ENCODE measurements at regions not wholly inside any gene's neighbourhood (a gene's known extent, or its start where the extent isn't known, plus 50 kb on each side); places are given as distances from the start of the nearest gene placed in this dataset.

- no peaks in the 10 kb centered on the region for H3K4me1 ChIP-seq (ENCODE audit: insufficient read depth, poor library complexity, severe bottlenecking)
- DNase-seq (ENCODE audit: low spot score): no peak
- no peaks in the 10 kb centered on the region for H3K36me3 ChIP-seq (ENCODE audit: low read depth)
- TF ChIP-seq, protein P1, sequence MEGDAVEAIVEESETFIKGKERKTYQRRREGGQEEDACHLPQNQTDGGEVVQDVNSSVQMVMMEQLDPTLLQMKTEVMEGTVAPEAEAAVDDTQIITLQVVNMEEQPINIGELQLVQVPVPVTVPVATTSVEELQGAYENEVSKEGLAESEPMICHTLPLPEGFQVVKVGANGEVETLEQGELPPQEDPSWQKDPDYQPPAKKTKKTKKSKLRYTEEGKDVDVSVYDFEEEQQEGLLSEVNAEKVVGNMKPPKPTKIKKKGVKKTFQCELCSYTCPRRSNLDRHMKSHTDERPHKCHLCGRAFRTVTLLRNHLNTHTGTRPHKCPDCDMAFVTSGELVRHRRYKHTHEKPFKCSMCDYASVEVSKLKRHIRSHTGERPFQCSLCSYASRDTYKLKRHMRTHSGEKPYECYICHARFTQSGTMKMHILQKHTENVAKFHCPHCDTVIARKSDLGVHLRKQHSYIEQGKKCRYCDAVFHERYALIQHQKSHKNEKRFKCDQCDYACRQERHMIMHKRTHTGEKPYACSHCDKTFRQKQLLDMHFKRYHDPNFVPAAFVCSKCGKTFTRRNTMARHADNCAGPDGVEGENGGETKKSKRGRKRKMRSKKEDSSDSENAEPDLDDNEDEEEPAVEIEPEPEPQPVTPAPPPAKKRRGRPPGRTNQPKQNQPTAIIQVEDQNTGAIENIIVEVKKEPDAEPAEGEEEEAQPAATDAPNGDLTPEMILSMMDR (IDR thresholded peaks at IDR 0.05; ENCODE audit: poor library complexity, severe bottlenecking): no peak
- no peak for ATAC-seq (ENCODE audit: low read depth)
- H3K4me3 ChIP-seq (ENCODE audit: severe bottlenecking): no peak overlapping the region
- no peaks in the 10 kb centered on the region for H3K9me3 ChIP-seq (ENCODE audit: severe bottlenecking)
- H3K27me3 ChIP-seq (ENCODE audit: insufficient read depth, poor library complexity, severe bottlenecking): no peaks in the 10 kb centered on the region
- H3K27ac ChIP-seq (ENCODE audit: poor library complexity, severe bottlenecking): no peak overlapping the region
Observed at GRCh38 chr2:12935222-12935621, 218.5 kb downstream of the TRIB2 start.

DNA sequence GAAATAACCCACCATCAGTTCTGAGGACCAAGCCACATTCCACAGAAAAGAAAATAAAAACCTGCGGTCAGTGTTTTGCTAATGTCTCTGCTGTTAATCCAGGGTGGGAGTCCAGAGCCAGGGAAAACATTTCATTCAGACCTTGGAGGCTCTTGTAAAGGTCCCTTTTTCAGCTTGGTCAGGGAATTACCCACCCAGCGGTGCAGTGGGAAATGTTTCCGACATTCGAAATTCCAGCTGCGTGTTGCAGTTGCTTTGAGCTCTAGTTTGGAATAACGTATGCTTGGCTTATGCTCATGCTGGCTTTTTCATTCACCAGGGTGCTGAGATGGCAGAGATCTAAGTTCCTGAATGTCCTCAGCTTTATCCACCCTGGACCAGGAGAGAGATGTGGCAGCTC lies 219.1 kb downstream of the TRIB2 start:
- Histone ChIP-seq H3K27me3 (ENCODE audit: insufficient read depth, poor library complexity, severe bottlenecking) (no peaks in the 10 kb centered on the region), H3K4me3 (ENCODE audit: severe bottlenecking) (no peak overlapping the region), H3K4me1 (ENCODE audit: insufficient read depth, poor library complexity, severe bottlenecking) (no peaks in the 10 kb centered on the region), H3K9me3 (ENCODE audit: severe bottlenecking) (no peaks in the 10 kb centered on the region), H3K27ac (ENCODE audit: poor library complexity, severe bottlenecking) (no peak overlapping the region), H3K36me3 (ENCODE audit: low read depth) (no peaks in the 10 kb centered on the region)
- DNase-seq (ENCODE audit: low spot score): no peak
- TF ChIP-seq, protein P1 (IDR thresholded peaks at IDR 0.05; ENCODE audit: poor library complexity, severe bottlenecking): no peak
- ATAC-seq (ENCODE audit: low read depth): no peak

DNA sequence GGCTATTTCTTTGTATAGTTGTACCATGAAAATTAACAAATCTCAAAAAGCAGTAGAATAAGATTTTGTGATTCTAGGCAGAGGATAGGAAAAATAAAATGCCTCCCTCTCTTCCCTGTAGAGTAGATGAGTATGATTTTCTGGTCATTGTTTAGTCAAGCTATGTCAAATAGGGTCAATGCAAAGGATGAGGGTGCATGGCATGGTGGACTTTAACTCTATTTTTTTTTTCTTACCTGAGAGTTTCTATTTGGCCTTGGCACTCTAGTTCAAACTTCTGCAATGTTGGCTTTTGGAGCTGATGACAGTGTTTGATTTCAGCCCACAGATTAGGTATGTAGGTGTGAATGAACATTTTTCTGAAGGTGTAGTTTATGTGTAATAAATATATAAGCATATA lies 224.5 kb downstream of the TRIB2 start:
- Histone ChIP-seq H3K4me1 (ENCODE audit: insufficient read depth, poor library complexity, severe bottlenecking) (no peaks in the 10 kb centered on the region), H3K27me3 (ENCODE audit: insufficient read depth, poor library complexity, severe bottlenecking) (no peaks in the 10 kb centered on the region), H3K4me3 (ENCODE audit: severe bottlenecking) (no peak overlapping the region), H3K36me3 (ENCODE audit: low read depth) (no peaks in the 10 kb centered on the region), H3K27ac (ENCODE audit: poor library complexity, severe bottlenecking) (no peak overlapping the region), H3K9me3 (ENCODE audit: severe bottlenecking) (no peaks in the 10 kb centered on the region)
- ATAC-seq (ENCODE audit: low read depth): no peak
- TF ChIP-seq, protein P1 (IDR thresholded peaks at IDR 0.05; ENCODE audit: poor library complexity, severe bottlenecking): no peak
- DNase-seq (ENCODE audit: low spot score): no peak

DNA sequence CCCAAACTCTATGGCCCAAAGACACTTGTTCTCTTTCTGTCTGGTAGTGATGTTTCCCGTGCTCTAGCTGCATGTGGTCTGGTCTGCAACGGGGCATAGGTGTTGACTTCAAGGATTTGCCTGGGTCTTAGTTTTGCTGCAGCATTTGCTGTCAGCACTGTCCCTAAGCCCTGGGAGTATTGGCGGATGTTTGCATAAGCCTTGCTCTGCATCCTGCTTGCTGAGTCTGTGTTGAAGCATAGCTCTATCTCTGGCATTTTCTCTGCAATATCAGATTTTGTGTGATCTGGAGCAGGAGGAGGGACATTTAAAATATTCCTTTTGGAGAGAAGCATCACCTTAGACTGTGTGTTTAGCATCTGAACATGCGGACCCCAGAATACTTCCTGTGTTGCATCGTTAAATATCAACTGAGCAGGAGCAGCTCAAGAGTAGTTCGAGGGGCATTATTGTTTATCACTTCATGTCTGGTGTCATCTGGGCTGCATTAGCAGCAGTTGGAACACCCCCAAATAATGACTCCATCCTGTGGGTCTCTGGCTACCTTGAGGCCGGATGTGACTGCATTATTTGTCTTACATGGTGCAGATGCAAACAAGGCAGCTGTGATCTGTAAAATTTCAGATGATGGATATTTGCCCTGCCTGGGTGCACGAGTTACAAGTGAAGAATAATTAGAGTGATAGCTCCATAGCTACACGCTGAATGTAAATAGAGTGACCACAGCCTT lies 231.7 kb downstream of the TRIB2 start:
- no peaks in the 10 kb centered on the region for H3K9me3 ChIP-seq (ENCODE audit: severe bottlenecking)
- no peak overlapping the region for H3K27ac ChIP-seq (ENCODE audit: poor library complexity, severe bottlenecking)
- H3K4me3 ChIP-seq (ENCODE audit: severe bottlenecking): no peak overlapping the region
- H3K36me3 ChIP-seq (ENCODE audit: low read depth): no peaks in the 10 kb centered on the region
- DNase-seq (ENCODE audit: low spot score) (no peak), ATAC-seq (ENCODE audit: low read depth) (no peak)
- H3K4me1 ChIP-seq (ENCODE audit: insufficient read depth, poor library complexity, severe bottlenecking): peaks cover 24% of the 10 kb centered on the region
- H3K27me3 ChIP-seq (ENCODE audit: insufficient read depth, poor library complexity, severe bottlenecking): no peaks in the 10 kb centered on the region
- TF ChIP-seq, protein P1 (IDR thresholded peaks at IDR 0.05; ENCODE audit: poor library complexity, severe bottlenecking): no peak

DNA sequence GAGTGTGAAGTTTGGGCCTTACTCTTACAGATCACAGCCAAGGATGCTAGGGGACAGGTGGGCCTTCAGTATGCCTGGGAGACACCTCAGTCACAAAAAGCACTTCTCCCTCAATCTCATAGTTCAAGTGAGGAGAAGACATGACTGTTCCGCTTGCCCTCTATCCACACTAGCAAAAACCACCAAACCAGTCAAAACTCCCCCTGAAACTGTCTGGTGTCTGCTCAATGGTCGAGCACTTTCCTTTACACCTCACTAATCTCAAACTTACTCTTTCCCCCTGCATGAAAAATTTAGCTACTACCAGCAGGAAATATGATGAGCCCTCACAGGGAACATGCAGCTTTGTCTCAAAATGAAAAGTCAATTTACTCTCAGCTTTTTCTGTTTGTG lies 232.2 kb downstream of the TRIB2 start:
- H3K27ac ChIP-seq (ENCODE audit: poor library complexity, severe bottlenecking): no peak overlapping the region
- DNase-seq (ENCODE audit: low spot score): no peak
- no peaks in the 10 kb centered on the region for H3K9me3 ChIP-seq (ENCODE audit: severe bottlenecking)
- no peak for ATAC-seq (ENCODE audit: low read depth)
- no peak overlapping the region for H3K4me3 ChIP-seq (ENCODE audit: severe bottlenecking)
- TF ChIP-seq, protein P1 (IDR thresholded peaks at IDR 0.05; ENCODE audit: poor library complexity, severe bottlenecking): no peak
- H3K27me3 ChIP-seq (ENCODE audit: insufficient read depth, poor library complexity, severe bottlenecking): no peaks in the 10 kb centered on the region
- H3K36me3 ChIP-seq (ENCODE audit: low read depth): no peaks in the 10 kb centered on the region
- H3K4me1 ChIP-seq (ENCODE audit: insufficient read depth, poor library complexity, severe bottlenecking): peaks cover 24% of the 10 kb centered on the region

Data from RWPE2 (cell line).